ENCODE measurements at regions not wholly inside any gene's neighbourhood (a gene's known extent, or its start where the extent isn't known, plus 50 kb on each side); places are given as distances from the start of the nearest gene placed in this dataset.

DNA sequence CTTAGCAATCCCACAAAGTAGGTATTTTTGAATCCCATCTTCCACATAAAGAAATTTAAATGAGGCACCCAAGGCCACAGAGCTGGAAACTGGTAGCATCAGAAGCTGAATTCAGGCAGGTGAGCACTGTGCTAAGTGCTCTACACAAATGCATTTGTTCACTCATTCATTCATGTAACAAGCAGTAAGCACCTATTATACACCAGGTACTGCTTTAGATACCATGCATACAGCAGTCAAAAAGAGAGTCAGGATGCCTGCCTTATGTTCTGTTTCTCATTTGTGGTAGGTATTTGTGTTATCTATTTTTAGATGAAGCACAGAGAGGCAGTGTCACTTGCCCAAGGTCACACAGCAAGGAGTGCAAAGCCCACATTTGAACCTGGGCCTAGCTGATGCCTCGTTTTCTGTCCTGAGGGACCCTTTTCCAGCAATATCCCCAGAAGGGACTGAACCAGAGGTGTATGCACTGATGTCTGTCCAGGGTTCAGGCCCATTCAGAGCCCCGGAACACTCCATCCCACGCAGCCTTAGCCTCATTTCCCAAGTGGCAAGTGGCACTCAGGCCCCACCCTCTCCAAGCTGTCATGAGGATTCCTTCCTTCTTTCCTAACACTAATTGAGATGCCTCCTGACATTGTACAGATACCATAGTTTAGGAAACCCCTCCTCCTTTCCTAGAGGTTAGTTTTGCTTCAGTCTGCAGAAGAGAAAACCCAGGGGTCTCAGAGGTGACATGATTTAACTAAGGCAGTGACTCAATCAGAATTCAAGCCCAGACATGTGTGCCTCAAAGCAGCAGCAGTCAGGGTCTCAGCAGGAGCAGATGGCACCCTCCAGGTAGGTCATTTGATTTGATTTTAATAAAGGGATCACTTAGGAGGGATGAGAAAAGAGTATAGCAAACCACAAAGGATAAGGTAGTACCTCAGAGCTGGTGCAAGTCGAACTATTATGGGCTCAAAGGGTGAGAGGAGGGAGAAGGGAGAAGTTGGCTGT lies 61.2 kb upstream of the SIRPA start:
- Histone ChIP-seq H3K27me3 (ENCODE audit: control insufficient read depth in 1 of 2, insufficient read depth in 2 of 2, low read length in 2 of 2) (no peaks in the 10 kb centered on the region; a peak in 1 of 5 replicates), H3K4me2 (ENCODE audit: low read depth, low read length) (no peak overlapping the region), H3K9ac (ENCODE audit: insufficient read depth, low read depth, low read length) (no peak overlapping the region), H3K27ac (ENCODE audit: extremely low read length, insufficient read depth, low read length) (no peak overlapping the region), H3K79me2 (ENCODE audit: insufficient read depth, low read length) (no peaks in the 10 kb centered on the region), H4K20me1 (ENCODE audit: insufficient read depth, low read length) (no peaks in the 10 kb centered on the region), H3K9me3 (ENCODE audit: low read length) (no peaks in the 10 kb centered on the region), H2AFZ (ENCODE audit: low read length) (no peak overlapping the region), H3K4me1 (ENCODE audit: insufficient read depth, low read length) (peaks cover 33% of the 10 kb centered on the region), H3K36me3 (replicated peaks in 1 of 2; ENCODE audit: control insufficient read depth in 1 of 2, insufficient read depth in 2 of 2, low read length in 2 of 2) (no peaks in the 10 kb centered on the region), H3K4me3 (replicated peaks in 1 of 3; ENCODE audit: insufficient read depth in 1 of 3, low read depth in 2 of 3, low read length in 3 of 3) (no peak overlapping the region)
- WGBS (ENCODE audit: low lambda C conversion rate): 61% methylated on average over 4 of the region's 4 CpGs
- FAIRE-seq: peak; percentile 32
- DNase-seq (ENCODE audit: low spot score): no peak
- ChIA-PET POLR2A (no interaction called here), CTCF (ENCODE audit: low intra/inter-chr PET ratio, low total read pairs) (no interaction called here)
- in situ Hi-C loops (cut with HindIII; ENCODE audit: extremely low pct_ligation_motif_present, low pct_unique_long_range_greater_than_20kb): no loop called here
- no TSS peak for BruUV-seq (replicated peaks)
- no peak for ATAC-seq
- TF ChIP-seq ZFP41 (CRISPR knock-in tag; IDR thresholded peaks at IDR 0.05; ENCODE audit: borderline replicate concordance) (no peak), ZFP36 (IDR thresholded peaks at IDR 0.05; ENCODE audit: borderline replicate concordance, low read depth, low read length, partially characterized antibody) (peak; percentile 9), MATR3 (CRISPR knock-in tag; IDR thresholded peaks at IDR 0.05) (no peak), TBP (CRISPR knock-in tag; IDR thresholded peaks at IDR 0.05) (no peak), EEA1 (CRISPR knock-in tag; IDR thresholded peaks at IDR 0.05; ENCODE audit: borderline replicate concordance) (no peak), SMAD9 (CRISPR knock-in tag; IDR thresholded peaks at IDR 0.05) (no peak), HMGA1 (CRISPR knock-in tag; conservative IDR thresholded peaks at IDR 0.05) (no peak), ZNF768 (CRISPR knock-in tag; IDR thresholded peaks at IDR 0.05) (peak; percentile 95), MTA3 (CRISPR knock-in tag; IDR thresholded peaks at IDR 0.05) (no peak), TGIF2 (CRISPR knock-in tag; IDR thresholded peaks at IDR 0.05) (0 out of 2 replicates have a peak, but pooled peaks have one; percentile 36)
- TF ChIP-seq, protein P1, sequence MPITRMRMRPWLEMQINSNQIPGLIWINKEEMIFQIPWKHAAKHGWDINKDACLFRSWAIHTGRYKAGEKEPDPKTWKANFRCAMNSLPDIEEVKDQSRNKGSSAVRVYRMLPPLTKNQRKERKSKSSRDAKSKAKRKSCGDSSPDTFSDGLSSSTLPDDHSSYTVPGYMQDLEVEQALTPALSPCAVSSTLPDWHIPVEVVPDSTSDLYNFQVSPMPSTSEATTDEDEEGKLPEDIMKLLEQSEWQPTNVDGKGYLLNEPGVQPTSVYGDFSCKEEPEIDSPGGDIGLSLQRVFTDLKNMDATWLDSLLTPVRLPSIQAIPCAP (CRISPR knock-in tag; IDR thresholded peaks at IDR 0.05; ENCODE audit: low read depth): no peak
- TF ChIP-seq, protein P2, sequence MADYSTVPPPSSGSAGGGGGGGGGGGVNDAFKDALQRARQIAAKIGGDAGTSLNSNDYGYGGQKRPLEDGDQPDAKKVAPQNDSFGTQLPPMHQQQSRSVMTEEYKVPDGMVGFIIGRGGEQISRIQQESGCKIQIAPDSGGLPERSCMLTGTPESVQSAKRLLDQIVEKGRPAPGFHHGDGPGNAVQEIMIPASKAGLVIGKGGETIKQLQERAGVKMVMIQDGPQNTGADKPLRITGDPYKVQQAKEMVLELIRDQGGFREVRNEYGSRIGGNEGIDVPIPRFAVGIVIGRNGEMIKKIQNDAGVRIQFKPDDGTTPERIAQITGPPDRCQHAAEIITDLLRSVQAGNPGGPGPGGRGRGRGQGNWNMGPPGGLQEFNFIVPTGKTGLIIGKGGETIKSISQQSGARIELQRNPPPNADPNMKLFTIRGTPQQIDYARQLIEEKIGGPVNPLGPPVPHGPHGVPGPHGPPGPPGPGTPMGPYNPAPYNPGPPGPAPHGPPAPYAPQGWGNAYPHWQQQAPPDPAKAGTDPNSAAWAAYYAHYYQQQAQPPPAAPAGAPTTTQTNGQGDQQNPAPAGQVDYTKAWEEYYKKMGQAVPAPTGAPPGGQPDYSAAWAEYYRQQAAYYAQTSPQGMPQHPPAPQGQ (CRISPR knock-in tag; IDR thresholded peaks at IDR 0.05; ENCODE audit: borderline replicate concordance): no peak
- TF ChIP-seq, protein P3, sequence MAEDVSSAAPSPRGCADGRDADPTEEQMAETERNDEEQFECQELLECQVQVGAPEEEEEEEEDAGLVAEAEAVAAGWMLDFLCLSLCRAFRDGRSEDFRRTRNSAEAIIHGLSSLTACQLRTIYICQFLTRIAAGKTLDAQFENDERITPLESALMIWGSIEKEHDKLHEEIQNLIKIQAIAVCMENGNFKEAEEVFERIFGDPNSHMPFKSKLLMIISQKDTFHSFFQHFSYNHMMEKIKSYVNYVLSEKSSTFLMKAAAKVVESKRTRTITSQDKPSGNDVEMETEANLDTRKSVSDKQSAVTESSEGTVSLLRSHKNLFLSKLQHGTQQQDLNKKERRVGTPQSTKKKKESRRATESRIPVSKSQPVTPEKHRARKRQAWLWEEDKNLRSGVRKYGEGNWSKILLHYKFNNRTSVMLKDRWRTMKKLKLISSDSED (CRISPR knock-in tag; IDR thresholded peaks at IDR 0.05): no peak
- intact Hi-C loops (cut with micrococcal nuclease; ENCODE audit: unreplicated experiment): no loop called here

All from HepG2 (cell line).